SU-DHL-6 (cell line): ENCODE measurements at regions not wholly inside any gene's neighbourhood (a gene's known extent, or its start where the extent isn't known, plus 50 kb on each side); places are given as distances from the start of the nearest gene placed in this dataset.

Experiments
- H2AFZ ChIP-seq: fragments of 200-600 bp; sonication (generic); 2 replicates; pipeline ENCODE4 v1.6.1; 2014; ENCODE audit warnings: low read depth, mild to moderate bottlenecking, moderate library complexity, mixed read lengths, antibody characterized with exemption, low read length; ENCODE audit not compliant: severe bottlenecking
- H3F3A ChIP-seq: fragments of 200-600 bp; shearing (Covaris generic); 2 replicates; pipeline ENCODE4 v1.6.0; 2016; ENCODE audit warnings: antibody characterized with exemption, mild to moderate bottlenecking; ENCODE audit not compliant: insufficient read depth
- H3K27ac ChIP-seq: fragments of 200-600 bp; sonication (generic); 2 replicates; pipeline ENCODE4 v1.5.1; 2016; ENCODE audit warnings: low read depth, mild to moderate bottlenecking, low read length, moderate library complexity, mixed read lengths
- H3K27me3 ChIP-seq: fragments of 200-600 bp; sonication (generic), shearing (Covaris generic); 2 replicates; pipeline ENCODE4 v1.6.0; 2014; ENCODE audit warnings: mild to moderate bottlenecking, low read length
- H3K36me3 ChIP-seq: fragments of 200-600 bp; sonication (generic); 2 replicates; pipeline ENCODE4 v1.6.1; 2014; ENCODE audit warnings: mild to moderate bottlenecking, low read length, mixed read lengths
- H3K4me2 ChIP-seq: fragments of 300-600, 200-600 bp; shearing (Covaris generic), sonication (generic); 2 replicates; pipeline ENCODE4 v1.6.0; 2014; ENCODE audit warnings: low read length, low read depth, mild to moderate bottlenecking; ENCODE audit not compliant: poor library complexity, severe bottlenecking
- H3K4me3 ChIP-seq: fragments of 200-600 bp; sonication (generic); 2 replicates; pipeline ENCODE4 v1.5.1; 2014; ENCODE audit warnings: antibody characterized with exemption, low read length, mild to moderate bottlenecking, mixed read lengths; ENCODE audit not compliant: insufficient read depth, poor library complexity, severe bottlenecking
- H3K79me2 ChIP-seq: fragments of 200-600 bp; sonication (generic); 2 replicates; pipeline ENCODE4 v1.6.1; 2014; ENCODE audit warnings: mild to moderate bottlenecking, low read length, moderate library complexity; ENCODE audit not compliant: insufficient read depth
- H3K9ac ChIP-seq: fragments of 200-600 bp; sonication (generic); 2 replicates; pipeline ENCODE4 v1.7.0; 2014; ENCODE audit warnings: mild to moderate bottlenecking, low read length
- H3K9me2 ChIP-seq: fragments of 200-600 bp; sonication (generic); replicated peaks from 2 replicates; pipeline ENCODE4 v1.6.1; 2014; ENCODE audit warnings: low read length; ENCODE audit not compliant: insufficient read depth
- H3K9me3 ChIP-seq: fragments of 200-600 bp; sonication (generic); 2 replicates; pipeline ENCODE4 v1.6.1; 2014; ENCODE audit warnings: low read length, mixed read lengths; ENCODE audit not compliant: insufficient read depth
- H4K20me1 ChIP-seq: fragments of 200-600 bp; sonication (generic); 2 replicates; pipeline ENCODE4 v1.6.1; 2014; ENCODE audit warnings: low read depth, mild to moderate bottlenecking, antibody characterized with exemption, low read length, moderate library complexity, mixed read lengths
- EZH2phosphoT487 ChIP-seq: fragments of 200-600 bp; sonication (generic), shearing (Covaris generic); conservative IDR thresholded peaks from 2 replicates; pipeline ENCODE4 v1.6.1; 2018; ENCODE audit warnings: mild to moderate bottlenecking, antibody characterized with exemption, low read length, moderate library complexity, mixed read lengths
- TF ChIP-seq, protein P1 (sequence below): fragments of 200-600 bp; sonication (generic); IDR thresholded peaks from one replicate; pipeline ENCODE4 v1.5.1; 2017; ENCODE audit warnings: antibody characterized with exemption, mild to moderate bottlenecking, low read length, moderate library complexity; ENCODE audit not compliant: insufficient read depth, poor library complexity, severe bottlenecking

DNA sequence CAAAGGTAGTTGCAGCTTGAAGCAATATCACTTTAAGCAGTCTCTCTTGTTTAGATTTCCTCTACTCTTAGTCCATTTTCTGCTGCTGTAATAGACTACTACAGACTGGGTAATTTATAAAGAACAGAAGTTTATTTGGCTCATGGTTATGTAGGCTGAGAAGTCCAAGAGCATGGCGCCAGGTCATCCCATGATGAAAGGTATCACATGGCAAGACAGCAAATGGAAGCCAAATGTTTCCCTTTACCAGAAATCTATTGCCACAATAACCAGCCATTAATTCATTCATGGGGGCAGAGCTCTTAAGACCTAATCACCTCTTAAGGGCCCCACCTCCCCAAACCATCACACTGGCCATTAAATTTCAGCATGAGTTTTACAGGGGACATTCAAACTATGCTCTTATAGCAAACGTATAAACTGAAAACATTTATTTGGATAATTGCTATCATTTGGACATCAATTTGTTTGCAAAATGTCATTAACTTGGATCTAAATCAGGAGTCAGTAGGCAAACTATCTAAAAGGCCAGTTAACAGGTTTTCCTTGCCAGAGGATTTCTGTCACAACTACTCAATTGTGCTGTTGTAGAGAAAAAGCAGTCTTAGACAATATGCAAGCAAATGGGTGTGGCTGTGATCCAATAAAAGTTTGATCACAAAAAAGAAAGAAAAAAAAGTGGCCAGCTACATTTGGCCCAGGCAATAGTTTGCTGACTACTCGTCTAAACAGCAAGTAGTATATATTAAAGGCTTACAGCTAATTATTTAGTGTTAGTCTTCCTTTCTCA is 75.7 kb upstream of the GUCY1A1 start:
- TF ChIP-seq, protein P1, sequence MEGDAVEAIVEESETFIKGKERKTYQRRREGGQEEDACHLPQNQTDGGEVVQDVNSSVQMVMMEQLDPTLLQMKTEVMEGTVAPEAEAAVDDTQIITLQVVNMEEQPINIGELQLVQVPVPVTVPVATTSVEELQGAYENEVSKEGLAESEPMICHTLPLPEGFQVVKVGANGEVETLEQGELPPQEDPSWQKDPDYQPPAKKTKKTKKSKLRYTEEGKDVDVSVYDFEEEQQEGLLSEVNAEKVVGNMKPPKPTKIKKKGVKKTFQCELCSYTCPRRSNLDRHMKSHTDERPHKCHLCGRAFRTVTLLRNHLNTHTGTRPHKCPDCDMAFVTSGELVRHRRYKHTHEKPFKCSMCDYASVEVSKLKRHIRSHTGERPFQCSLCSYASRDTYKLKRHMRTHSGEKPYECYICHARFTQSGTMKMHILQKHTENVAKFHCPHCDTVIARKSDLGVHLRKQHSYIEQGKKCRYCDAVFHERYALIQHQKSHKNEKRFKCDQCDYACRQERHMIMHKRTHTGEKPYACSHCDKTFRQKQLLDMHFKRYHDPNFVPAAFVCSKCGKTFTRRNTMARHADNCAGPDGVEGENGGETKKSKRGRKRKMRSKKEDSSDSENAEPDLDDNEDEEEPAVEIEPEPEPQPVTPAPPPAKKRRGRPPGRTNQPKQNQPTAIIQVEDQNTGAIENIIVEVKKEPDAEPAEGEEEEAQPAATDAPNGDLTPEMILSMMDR: no peak
- no peak for TF ChIP-seq EZH2phosphoT487
- H4K20me1 ChIP-seq: no peaks in the 10 kb centered on the region
- H3K27ac ChIP-seq: no peak overlapping the region
- H3K9ac ChIP-seq: no peak overlapping the region
- H3F3A ChIP-seq: no peaks in the 10 kb centered on the region
- H3K9me3 ChIP-seq: no peaks in the 10 kb centered on the region
- H3K27me3 ChIP-seq: no peaks in the 10 kb centered on the region
- H3K4me3 ChIP-seq: no peak overlapping the region
- no peaks in the 10 kb centered on the region for H3K9me2 ChIP-seq
- no peak overlapping the region for H2AFZ ChIP-seq
- no peaks in the 10 kb centered on the region for H3K79me2 ChIP-seq
- no peaks in the 10 kb centered on the region for H3K36me3 ChIP-seq
- no peak overlapping the region for H3K4me2 ChIP-seq

- Histone ChIP-seq H3K9me2 (no peaks in the 10 kb centered on the region), H3K4me2 (no peak overlapping the region), H3K36me3 (no peaks in the 10 kb centered on the region), H3K9ac (no peak overlapping the region), H3K9me3 (no peaks in the 10 kb centered on the region), H3K27ac (no peak overlapping the region), H3F3A (no peaks in the 10 kb centered on the region), H3K79me2 (no peaks in the 10 kb centered on the region), H2AFZ (no peak overlapping the region), H3K27me3 (no peaks in the 10 kb centered on the region), H3K4me3 (no peak overlapping the region), H4K20me1 (no peaks in the 10 kb centered on the region)
- TF ChIP-seq, protein P1: no peak
- no peak for TF ChIP-seq EZH2phosphoT487
Measured at GRCh38 chr4:155588437-155588836, 78.2 kb upstream of the GUCY1A1 start.

DNA sequence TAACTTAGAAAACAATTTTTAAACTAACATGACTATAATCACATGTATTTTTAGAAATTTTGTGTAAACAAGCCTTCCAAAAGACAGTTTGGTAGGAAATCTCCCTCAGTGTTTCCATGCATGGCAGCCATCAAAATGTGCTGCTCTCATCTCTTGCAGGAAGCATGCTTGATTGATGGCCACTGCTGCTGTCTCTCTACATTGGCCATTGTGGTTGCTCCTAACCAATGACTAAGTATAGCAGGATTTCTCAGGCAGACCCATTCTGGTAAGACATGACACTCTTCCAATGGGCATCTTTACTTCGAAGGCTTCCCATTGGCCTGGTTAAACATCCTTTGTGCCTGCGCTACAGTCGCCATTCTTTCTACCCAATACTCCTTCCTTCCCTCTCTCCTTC is 78.9 kb upstream of the GUCY1A1 start:
- Histone ChIP-seq H3F3A (no peaks in the 10 kb centered on the region), H2AFZ (no peak overlapping the region), H3K9me2 (no peaks in the 10 kb centered on the region), H3K9me3 (no peaks in the 10 kb centered on the region), H3K27me3 (no peaks in the 10 kb centered on the region), H3K4me3 (no peak overlapping the region), H3K4me2 (no peak overlapping the region), H3K79me2 (no peaks in the 10 kb centered on the region), H3K27ac (no peak overlapping the region), H3K9ac (no peak overlapping the region), H3K36me3 (no peaks in the 10 kb centered on the region), H4K20me1 (no peaks in the 10 kb centered on the region)
- no peak for TF ChIP-seq EZH2phosphoT487
- TF ChIP-seq, protein P1: no peak
